H1 (cell line): ENCODE measurements at regions not wholly inside any gene's neighbourhood (a gene's known extent, or its start where the extent isn't known, plus 50 kb on each side); places are given as distances from the start of the nearest gene placed in this dataset.

Experiments used
- CTCF ChIA-PET: fragments of 300-600 bp; sonication (Branson Sonifier 250); formaldehyde crosslinking; loops from one replicate; lab custom pipeline; 2021; ENCODE audit not compliant: partially characterized antibody; lab: Charles Lee
- POLR2A ChIA-PET: fragments of 300-600 bp; sonication (Branson Sonifier 250); formaldehyde crosslinking; loops from one replicate; lab custom pipeline; 2021; ENCODE audit warnings: inconsistent platforms; ENCODE audit not compliant: partially characterized antibody; lab: Charles Lee
- DNase-seq, 2 experiments: peaks; one replicate each; pipeline versions ENCODE4 v3.0.0 to v3.0.0-alpha.2; 2010 to 2022; ENCODE audit warnings: low spot score in 2 of 2, low read depth in 1 of 2, mixed read lengths in 1 of 2
- FAIRE-seq: peaks from 2 replicates; lab custom pipeline; 2011; peaks lifted over from hg19 to GRCh38; lab: Jason Lieb, UNC
- H2AFZ ChIP-seq: 2 replicates; pipeline ENCODE4 v1.8.1; 2012; ENCODE audit warnings: low read length, inconsistent platforms
- H2AK5ac ChIP-seq: 2 replicates; pipeline ENCODE4 v1.6.1; 2013; ENCODE audit warnings: low read depth, low read length
- H2BK120ac ChIP-seq: replicated peaks from 2 replicates; pipeline ENCODE3; 2013; ENCODE audit warnings: low read depth, low read length, inconsistent platforms
- H2BK12ac ChIP-seq: 2 replicates; pipeline ENCODE4 v1.6.1; 2013; ENCODE audit warnings: low read depth, low read length
- H2BK15ac ChIP-seq: 2 replicates; pipeline ENCODE4 v1.6.1; 2013; ENCODE audit warnings: low read length
- H2BK20ac ChIP-seq: 2 replicates; pipeline ENCODE4 v1.6.1; 2013; ENCODE audit warnings: low read length
- H2BK5ac ChIP-seq: 2 replicates; pipeline ENCODE4 v1.6.1; 2013; ENCODE audit warnings: low read depth, low read length
- H3K14ac ChIP-seq: 2 replicates; pipeline ENCODE4 v1.6.1; 2013; ENCODE audit warnings: inconsistent platforms; ENCODE audit not compliant: insufficient read length
- H3K18ac ChIP-seq: 2 replicates; pipeline ENCODE4 v1.6.1; 2013; ENCODE audit warnings: low read length; ENCODE audit errors: extremely low read depth
- H3K23ac ChIP-seq: 2 replicates; pipeline ENCODE4 v1.6.1; 2013; ENCODE audit warnings: inconsistent platforms; ENCODE audit not compliant: insufficient read length
- H3K23me2 ChIP-seq: 2 replicates; pipeline ENCODE4 v1.6.1; 2013; ENCODE audit warnings: low read depth, low read length
- H3K27ac ChIP-seq: 2 replicates; pipeline ENCODE4 v1.6.1; 2011; ENCODE audit warnings: low read depth, low read length, inconsistent platforms
- H3K27me3 ChIP-seq, 4 experiments: replicated peaks in 1 of 4; 1 replicate in 1 of 4; 2 replicates in 3 of 4; pipeline versions ENCODE4 v1.6.1 to v1.8.1; 2011 to 2013; ENCODE audit warnings: low read length in 3 of 4, mild to moderate bottlenecking in 3 of 4, inconsistent platforms in 2 of 4, mixed read lengths in 2 of 4, moderate library complexity in 1 of 4; ENCODE audit not compliant: control insufficient read depth in 3 of 4, insufficient read depth in 3 of 4; ENCODE audit errors: extremely low read depth in 1 of 4
- H3K36me3 ChIP-seq, 4 experiments: 2 replicates each; pipeline versions ENCODE4 v1.6.1 to v1.8.1; 2011 to 2013; ENCODE audit warnings: mild to moderate bottlenecking in 4 of 4, low read length in 3 of 4, moderate library complexity in 2 of 4, control low read depth in 1 of 4, inconsistent platforms in 1 of 4; ENCODE audit not compliant: insufficient read depth in 4 of 4, control insufficient read depth in 2 of 4
- H3K4ac ChIP-seq: replicated peaks from 2 replicates; pipeline ENCODE3; 2013; ENCODE audit warnings: low read length, low read depth, mixed read lengths, inconsistent platforms; ENCODE audit not compliant: insufficient read length
- H3K4me1 ChIP-seq, 4 experiments: replicated peaks in 1 of 4; 1 replicate in 1 of 4; 2 replicates in 3 of 4; pipeline versions ENCODE4 v1.6.1 to v1.8.1; 2011 to 2013; ENCODE audit warnings: low read length in 3 of 4, inconsistent platforms in 2 of 4, mixed read lengths in 1 of 4; ENCODE audit not compliant: insufficient read depth in 4 of 4, control insufficient read depth in 3 of 4
- H3K4me2 ChIP-seq, 2 experiments: 2 replicates each; pipeline versions ENCODE4 v1.6.1 to v1.8.1; 2011 to 2013; ENCODE audit warnings: low read depth in 2 of 2, low read length in 2 of 2, control low read depth in 1 of 2, inconsistent platforms in 1 of 2, mild to moderate bottlenecking in 1 of 2; ENCODE audit not compliant: insufficient read depth in 1 of 2
- H3K4me3 ChIP-seq, 4 experiments: fragments of 200-600, 300-600 bp in 1 of 4; sonication (generic), shearing (Covaris generic), sonication (Bioruptor Twin) in 1 of 4; 2 replicates each; pipeline versions ENCODE4 v1.5.1 to v1.8.1; 2011 to 2016; ENCODE audit warnings: low read length in 4 of 4, low read depth in 3 of 4, control low read depth in 2 of 4, inconsistent platforms in 2 of 4, mild to moderate bottlenecking in 2 of 4, mixed read lengths in 1 of 4, moderate library complexity in 1 of 4; ENCODE audit not compliant: insufficient read depth in 2 of 4; ENCODE audit errors: extremely low read depth in 1 of 4
- H3K56ac ChIP-seq: replicated peaks from 2 replicates; pipeline ENCODE3; 2013; ENCODE audit warnings: low read depth, mild to moderate bottlenecking, mixed read lengths, low read length, inconsistent platforms; ENCODE audit not compliant: insufficient read length
- H3K79me1 ChIP-seq: 2 replicates; pipeline ENCODE4 v1.6.1; 2013; ENCODE audit warnings: low read depth, low read length, control low read depth
- H3K79me2 ChIP-seq, 2 experiments: 2 replicates each; pipeline versions ENCODE4 v1.6.1 to v1.8.1; 2012 to 2013; ENCODE audit warnings: low read length in 2 of 2, mild to moderate bottlenecking in 2 of 2, inconsistent platforms in 1 of 2; ENCODE audit not compliant: insufficient read depth in 2 of 2, control insufficient read depth in 1 of 2
- H3K9ac ChIP-seq, 4 experiments: replicated peaks in 1 of 4; 1 replicate in 1 of 4; 2 replicates in 3 of 4; pipeline versions ENCODE4 v1.6.1 to v1.8.1; 2011 to 2013; ENCODE audit warnings: low read depth in 3 of 4, low read length in 3 of 4, control low read depth in 2 of 4, mild to moderate bottlenecking in 2 of 4, moderate library complexity in 2 of 4, inconsistent platforms in 1 of 4; ENCODE audit errors: extremely low read depth in 1 of 4
- H3K9me3 ChIP-seq, 2 experiments: 2 replicates each; pipeline versions ENCODE4 v1.6.1 to v1.8.1; 2012 to 2013; ENCODE audit warnings: mild to moderate bottlenecking in 2 of 2, moderate library complexity in 2 of 2, control low read depth in 1 of 2, inconsistent platforms in 1 of 2, low read depth in 1 of 2, low read length in 1 of 2, mixed read lengths in 1 of 2; ENCODE audit not compliant: insufficient read depth in 2 of 2
- H4K20me1 ChIP-seq, 2 experiments: replicated peaks in 1 of 2; 2 replicates each; pipeline versions ENCODE3 to v1.8.1; 2011 to 2013; ENCODE audit warnings: inconsistent platforms in 2 of 2, low read length in 2 of 2, mild to moderate bottlenecking in 1 of 2; ENCODE audit not compliant: insufficient read depth in 2 of 2, control insufficient read depth in 1 of 2
- H4K5ac ChIP-seq: 2 replicates; pipeline ENCODE4 v1.6.1; 2013; ENCODE audit warnings: low read length, low read depth, mixed read lengths, inconsistent platforms; ENCODE audit not compliant: insufficient read length
- H4K8ac ChIP-seq: 2 replicates; pipeline ENCODE4 v1.8.0; 2013; ENCODE audit warnings: mild to moderate bottlenecking, moderate library complexity, low read length, inconsistent platforms; ENCODE audit not compliant: insufficient read depth; ENCODE audit errors: extremely low read depth
- H4K91ac ChIP-seq: replicated peaks from 2 replicates; pipeline ENCODE3; 2013; ENCODE audit warnings: low read length, mixed read lengths, inconsistent platforms; ENCODE audit not compliant: insufficient read length
- KDM5A ChIP-seq: fragments of 200-600 bp; IDR thresholded peaks from 2 replicates; pipeline ENCODE4 v1.7.1; 2012; ENCODE audit warnings: mild to moderate bottlenecking, low read length, inconsistent platforms, mixed read lengths
- MAFK ChIP-seq: IDR thresholded peaks from 2 replicates; pipeline ENCODE4 v1.6.1; 2012; ENCODE audit warnings: low read depth, mild to moderate bottlenecking, improper control_type of control experiment, low read length
- SAP30 ChIP-seq: fragments of 300-600 bp; sonication (generic); IDR thresholded peaks from 2 replicates; pipeline ENCODE4 v1.7.1; 2012; ENCODE audit warnings: low read length, moderate library complexity, mild to moderate bottlenecking, inconsistent platforms; ENCODE audit not compliant: insufficient read depth, insufficient replicate concordance
- SIRT6 ChIP-seq: IDR thresholded peaks from one replicate; pipeline ENCODE4 v1.7.1; 2012; ENCODE audit warnings: low read length, inconsistent platforms
- TAF1 ChIP-seq: IDR thresholded peaks from 2 replicates; pipeline ENCODE4 v1.6.1; 2011; ENCODE audit warnings: mild to moderate bottlenecking, low read depth, low read length
- WGBS, 2 experiments: shearing (Covaris generic) in 1 of 2; methylation state at CpG; one replicate each; pipeline versions ENCODE4 v1.1.6 to v1.1.7; 2013 to 2015; ENCODE audit warnings: low lambda C conversion rate in 2 of 2, mixed read lengths in 2 of 2, inconsistent platforms in 1 of 2, low coverage in 1 of 2, missing lambda C conversion rate in 1 of 2; ENCODE audit not compliant: insufficient replicate concordance in 2 of 2, insufficient coverage in 1 of 2, insufficient read length in 1 of 2; ENCODE audit errors: extremely low coverage in 1 of 2, missing lambda C conversion rate in 1 of 2; 5-methylcytosine and 5-hydroxymethylcytosine counted together
- TF ChIP-seq, protein P1 (sequence below): IDR thresholded peaks from 2 replicates; pipeline ENCODE4 v1.6.1; 2012; ENCODE audit warnings: inconsistent platforms

DNA sequence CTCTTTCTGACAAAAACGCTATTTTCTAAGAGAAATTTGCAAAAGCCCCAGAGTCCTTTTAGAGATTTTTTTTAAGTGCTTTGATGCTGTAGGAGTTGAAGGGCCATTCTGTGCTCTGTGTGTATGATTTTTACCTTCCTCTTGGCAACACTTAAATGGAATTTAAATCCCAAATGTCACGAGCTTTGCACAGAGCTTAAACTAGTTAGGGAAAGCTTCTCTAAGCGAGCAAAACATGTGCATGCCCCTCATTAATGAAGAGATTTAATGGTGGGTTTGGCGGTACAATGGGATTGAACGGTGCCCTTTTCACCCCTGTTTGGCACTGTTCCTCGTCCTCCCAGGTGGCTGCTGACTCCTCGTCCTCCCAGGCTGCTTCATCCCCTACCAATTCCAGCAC, 220.7 kb downstream of the DRD1 start:
- CTCF ChIA-PET, result no interaction called here
- no peak overlapping the region for H3K9ac ChIP-seq
- H2AFZ ChIP-seq, result no peak overlapping the region
- DNase-seq (no peak), FAIRE-seq (no peak)
- no peak overlapping the region for H2BK120ac ChIP-seq
- H3K79me2 ChIP-seq, result no peaks in the 10 kb centered on the region
- H3K4ac ChIP-seq, result no peak overlapping the region
- 77% methylated on average over 7 of the region's 7 CpGs; no CpG with 5 or more reads in 1 of the 2 experiments for WGBS, 2 experiments
- H3K27ac ChIP-seq, result no peak overlapping the region
- H3K27me3 ChIP-seq, result no peaks in the 10 kb centered on the region
- H3K4me3 ChIP-seq, result no peak overlapping the region
- H3K18ac ChIP-seq, result no peak overlapping the region
- H4K5ac ChIP-seq, result no peak overlapping the region
- no peak overlapping the region for H2AK5ac ChIP-seq
- H3K36me3 ChIP-seq, result no peaks in the 10 kb centered on the region
- no peak overlapping the region for H3K56ac ChIP-seq
- no peak overlapping the region for H4K91ac ChIP-seq
- no peaks in the 10 kb centered on the region for H3K9me3 ChIP-seq
- peaks cover 0 to 5% (median 0%) of the 10 kb centered on the region in 4 experiments; a peak in 1 of 7 replicates for H3K4me1 ChIP-seq
- no peak overlapping the region for H4K8ac ChIP-seq
- H2BK12ac ChIP-seq, result no peak overlapping the region
- no peak overlapping the region for H2BK15ac ChIP-seq
- H3K4me2 ChIP-seq, result no peak overlapping the region
- POLR2A ChIA-PET, result no interaction called here
- no peak overlapping the region for H2BK20ac ChIP-seq
- H4K20me1 ChIP-seq, result no peaks in the 10 kb centered on the region
- no peaks in the 10 kb centered on the region; the same call in 1 of the 2 replicates for H3K23me2 ChIP-seq
- no peak overlapping the region for H2BK5ac ChIP-seq
- H3K79me1 ChIP-seq, result no peaks in the 10 kb centered on the region
- H3K14ac ChIP-seq, result no peak overlapping the region
- H3K23ac ChIP-seq, result no peak overlapping the region
- TF ChIP-seq SAP30 (no peak), KDM5A (no peak), SIRT6 (no peak), TAF1 (no peak), MAFK (no peak)
- TF ChIP-seq, protein P1, sequence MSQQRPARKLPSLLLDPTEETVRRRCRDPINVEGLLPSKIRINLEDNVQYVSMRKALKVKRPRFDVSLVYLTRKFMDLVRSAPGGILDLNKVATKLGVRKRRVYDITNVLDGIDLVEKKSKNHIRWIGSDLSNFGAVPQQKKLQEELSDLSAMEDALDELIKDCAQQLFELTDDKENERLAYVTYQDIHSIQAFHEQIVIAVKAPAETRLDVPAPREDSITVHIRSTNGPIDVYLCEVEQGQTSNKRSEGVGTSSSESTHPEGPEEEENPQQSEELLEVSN, result no peak
